ENCODE measurements at regions not wholly inside any gene's neighbourhood (a gene's known extent, or its start where the extent isn't known, plus 50 kb on each side); places are given as distances from the start of the nearest gene placed in this dataset.

DNA sequence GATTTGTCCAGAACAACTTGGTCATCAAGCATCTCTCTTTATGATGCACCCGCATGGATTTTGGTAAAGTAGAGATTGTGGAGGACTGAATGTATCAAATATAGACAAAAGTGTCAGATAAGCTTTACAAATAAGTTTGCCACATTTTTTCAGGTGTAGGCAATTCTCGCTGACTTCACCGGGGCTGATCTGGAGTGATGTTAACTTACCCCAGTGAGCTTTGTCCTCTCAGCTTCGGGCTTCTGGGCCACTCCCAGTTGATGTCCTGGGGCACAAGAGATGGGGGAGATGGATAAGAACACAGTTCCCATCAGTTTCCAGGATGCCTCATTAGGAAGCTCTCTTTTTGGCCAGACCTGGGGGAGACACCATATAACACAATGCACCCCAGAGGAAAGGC, 117.7 kb downstream of the ETS2 start:
- DNase-seq, result no peak

DNA sequence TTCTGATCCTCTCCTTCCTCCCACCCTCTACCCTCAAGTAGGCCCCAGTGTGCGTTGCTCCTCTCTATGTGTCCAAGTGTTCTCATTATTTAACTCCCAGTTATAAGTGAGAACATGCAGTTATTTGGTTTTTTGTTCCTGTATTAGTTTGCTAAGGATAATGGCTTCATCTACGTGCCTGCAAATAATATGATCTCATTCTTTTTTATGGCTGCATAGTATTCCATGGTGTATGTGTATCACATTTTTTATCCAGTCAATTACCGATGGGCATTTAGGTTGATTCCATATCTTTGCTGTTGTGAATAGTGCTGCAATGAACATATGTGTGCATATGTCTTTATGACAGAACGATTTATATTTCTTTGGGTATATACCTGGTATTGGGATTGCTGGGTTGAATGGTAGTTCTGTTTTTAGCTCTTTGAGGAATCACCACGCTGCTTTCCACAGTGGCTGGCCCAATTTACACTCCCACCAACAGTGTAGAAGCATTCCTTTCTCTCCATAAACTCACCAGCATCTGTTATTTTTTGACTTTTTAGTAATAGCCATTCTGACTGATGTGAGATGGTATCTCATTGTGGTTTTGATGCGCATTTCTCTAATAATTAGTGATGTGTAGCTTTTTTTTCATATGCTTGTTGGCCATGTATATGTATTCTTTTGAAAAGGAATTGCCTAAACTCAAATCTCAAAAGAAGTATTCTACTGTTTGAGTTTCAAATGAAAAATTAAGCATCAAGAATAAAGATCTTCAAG, 116.9 kb downstream of the ETS2 start:
- DNase-seq, result no peak

DNA sequence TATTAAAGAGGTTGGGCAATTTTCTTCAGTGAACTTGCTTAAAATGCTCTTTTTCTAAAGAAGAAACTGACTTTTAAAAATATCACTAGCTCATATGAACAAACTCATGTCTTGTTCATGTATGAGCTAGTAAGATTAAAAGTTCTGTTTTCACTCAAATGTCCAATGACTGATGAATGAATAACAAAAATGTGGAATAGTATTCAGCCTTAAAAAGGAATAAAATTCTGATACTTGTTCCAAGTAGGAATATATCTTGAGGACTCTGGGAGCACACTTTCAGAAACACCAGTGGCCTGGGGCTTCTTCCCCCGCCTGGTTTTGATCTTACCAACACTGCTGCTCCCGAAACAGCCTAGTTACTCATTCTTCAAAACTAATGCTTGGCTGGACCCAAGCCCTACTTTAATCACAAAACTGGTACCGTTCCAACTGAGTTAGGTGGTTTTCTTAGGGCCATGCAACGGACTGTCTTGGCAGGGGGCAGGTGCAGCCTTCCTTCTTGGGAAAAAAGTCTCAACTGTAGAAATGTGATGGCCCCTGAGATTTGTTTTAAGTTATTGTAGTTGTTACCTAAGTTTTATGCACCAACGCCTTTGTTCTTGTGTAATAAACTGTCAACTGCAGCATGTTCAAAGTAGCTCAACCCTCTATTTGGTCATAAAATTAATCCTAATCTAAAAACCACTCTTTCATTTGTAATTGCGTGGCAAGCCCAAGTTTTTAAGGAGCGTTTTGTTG, 116.0 kb downstream of the ETS2 start:
- no peak for DNase-seq

DNA sequence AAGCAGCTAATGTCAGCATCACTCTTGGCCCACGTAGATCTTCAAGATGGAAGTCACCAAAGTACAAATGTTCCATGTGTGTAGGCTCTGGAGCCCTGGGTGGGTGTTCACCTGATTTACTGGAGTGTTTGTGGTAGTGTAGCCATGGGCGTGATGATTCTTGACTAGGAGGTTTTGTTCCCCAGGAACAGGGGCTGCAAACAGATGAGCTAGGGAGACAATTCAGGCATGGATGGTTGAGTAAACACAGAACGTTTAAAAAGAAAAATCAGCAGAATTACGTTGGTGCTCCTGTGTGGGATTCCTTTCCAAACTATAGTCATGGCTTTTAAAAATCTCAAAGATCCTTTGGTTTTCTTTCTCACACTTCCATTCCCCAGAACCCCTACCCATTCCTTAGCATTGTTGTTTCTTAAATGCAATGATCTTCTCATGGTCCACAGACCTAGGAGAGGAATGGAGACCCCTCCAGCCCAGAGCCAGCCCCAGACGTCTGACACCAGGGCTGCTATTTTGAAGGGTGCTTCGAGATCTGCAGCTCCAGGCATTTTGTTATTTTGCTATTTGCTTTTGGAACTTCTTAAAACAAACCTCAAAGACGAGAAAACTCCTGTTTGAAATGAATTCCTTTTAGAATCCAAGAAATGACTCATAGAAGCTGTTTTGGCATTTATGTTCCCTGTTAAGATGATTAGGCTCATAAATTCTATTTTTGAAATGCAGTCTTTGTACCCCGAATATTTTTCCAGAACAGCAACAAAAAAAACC, 115.1 kb downstream of the ETS2 start:
- no peak for DNase-seq

DNA sequence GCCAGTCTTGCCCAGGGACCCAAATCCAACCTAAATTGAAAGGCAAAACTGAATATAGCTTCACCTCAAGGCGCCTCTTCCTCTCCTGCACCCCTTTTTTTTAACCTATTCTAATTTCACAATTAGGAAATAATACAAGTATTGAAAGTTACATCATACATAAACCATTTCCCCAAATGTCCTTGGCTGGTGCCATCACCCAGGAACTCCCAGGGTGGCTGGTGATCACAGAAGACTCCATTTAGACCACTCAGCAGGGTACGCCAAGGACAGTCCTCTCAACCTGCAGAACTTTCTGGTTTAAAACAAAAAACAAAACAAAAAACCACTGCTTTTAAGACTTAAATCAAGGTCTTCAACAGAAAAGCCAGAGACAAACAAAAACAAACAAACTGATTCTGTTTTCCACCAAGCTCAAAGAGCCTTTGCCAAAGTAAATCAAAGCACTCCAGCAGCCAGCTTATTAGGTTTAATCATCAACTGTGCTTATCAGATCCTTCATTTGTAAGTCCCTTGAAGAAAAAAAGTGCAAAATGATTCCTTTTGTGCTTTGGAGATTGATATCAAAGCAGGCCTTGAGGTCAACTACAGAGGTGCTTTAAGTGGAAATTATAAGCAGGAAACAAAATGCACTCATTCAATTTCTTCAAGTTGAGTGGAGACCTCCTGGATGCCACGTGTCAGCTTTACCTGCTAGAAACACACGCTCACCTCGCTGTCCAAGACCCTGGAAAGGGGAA, 113.0 kb downstream of the ETS2 start:
- no peak for DNase-seq

DNA sequence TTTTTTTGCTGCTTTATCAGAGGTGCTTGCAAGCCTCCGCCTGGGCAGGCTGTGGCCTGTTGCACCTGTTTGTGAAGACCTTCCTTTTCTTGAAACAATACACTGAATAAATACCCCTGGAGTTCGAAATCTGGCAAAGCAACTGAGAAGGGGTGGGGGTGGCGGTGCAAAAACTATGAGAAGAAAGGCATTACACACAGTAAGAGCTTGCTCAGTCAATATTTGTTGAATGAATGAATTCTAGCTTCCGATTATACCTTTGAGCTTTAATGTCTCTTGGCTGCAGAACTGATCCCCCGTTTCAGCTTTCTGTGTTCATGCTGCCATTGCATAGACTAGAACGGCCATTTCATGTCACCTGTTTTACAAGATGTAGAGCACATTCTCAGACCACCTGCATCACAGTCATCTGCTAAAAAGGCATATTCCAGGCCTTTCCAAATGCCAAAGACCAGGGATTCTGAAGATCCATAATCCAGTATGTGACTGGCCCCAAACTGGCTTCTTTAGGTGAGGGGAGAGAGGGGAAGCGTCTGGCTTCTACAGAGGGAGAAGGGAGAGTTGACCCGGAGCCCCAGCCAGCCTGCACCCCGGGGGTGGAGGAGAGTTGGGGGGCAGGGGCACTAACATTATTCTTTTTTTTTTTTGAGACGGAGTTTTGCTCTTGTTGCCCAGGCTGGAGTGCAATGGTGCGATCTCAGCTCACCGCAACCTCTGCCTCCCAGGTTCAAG, 111.5 kb downstream of the ETS2 start:
- DNase-seq, result no peak

DNA sequence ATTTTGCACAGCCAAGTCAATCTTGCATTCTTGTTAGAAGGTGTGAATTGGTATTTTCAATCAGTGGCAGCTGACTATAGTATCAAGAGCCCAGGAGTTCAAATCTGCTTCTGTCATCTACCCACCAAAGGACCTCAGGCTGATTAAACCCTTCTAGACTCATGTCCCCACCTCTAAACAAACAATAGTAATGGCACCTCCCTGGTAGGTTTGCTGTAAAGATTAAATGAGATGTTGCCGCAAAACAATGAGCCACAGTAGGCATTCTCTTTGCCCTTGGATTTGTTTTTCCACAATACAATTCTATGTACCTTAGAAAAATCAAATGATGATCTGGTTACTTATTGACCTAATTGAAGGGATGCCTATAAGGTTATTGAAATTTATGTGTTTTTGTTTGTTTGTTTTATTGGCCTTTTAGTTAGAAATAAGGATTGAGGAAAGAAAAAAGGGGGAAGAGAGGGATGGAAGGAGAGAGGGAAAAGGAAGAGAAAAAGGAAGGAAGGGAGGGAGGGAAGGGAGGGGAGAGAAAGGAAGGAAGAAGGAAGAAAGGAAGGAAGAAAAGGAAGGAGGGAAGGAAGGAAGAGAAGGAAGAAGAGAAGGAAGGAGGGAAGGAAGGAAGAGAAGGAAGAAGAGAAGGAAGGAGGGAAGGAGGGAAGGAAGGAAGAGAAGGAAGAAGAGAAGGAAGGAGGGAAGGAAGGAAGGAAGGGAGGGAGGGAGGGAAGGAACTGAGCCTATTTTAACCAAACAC, 110.7 kb downstream of the ETS2 start:
- no peak for DNase-seq

DNA sequence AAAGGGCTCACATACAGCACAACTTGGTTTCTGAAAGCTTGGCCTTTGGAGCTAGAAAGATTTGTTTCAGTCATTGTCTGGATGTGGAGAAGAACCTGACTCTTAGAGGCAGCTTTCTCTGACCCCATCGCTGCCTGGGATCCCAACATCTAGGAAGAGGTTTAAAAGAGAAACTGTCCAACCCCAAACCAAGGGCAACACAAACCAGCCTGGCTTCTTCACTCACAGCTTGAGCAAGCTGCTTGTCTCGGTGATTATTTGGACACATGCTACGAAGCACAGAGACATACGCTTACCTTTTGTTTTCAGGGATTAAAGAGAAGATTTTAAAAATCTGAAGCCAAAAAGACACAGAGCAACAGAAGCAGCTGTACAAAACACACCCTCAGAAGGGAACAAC, 109.8 kb downstream of the ETS2 start:
- DNase-seq, result no peak

DNA sequence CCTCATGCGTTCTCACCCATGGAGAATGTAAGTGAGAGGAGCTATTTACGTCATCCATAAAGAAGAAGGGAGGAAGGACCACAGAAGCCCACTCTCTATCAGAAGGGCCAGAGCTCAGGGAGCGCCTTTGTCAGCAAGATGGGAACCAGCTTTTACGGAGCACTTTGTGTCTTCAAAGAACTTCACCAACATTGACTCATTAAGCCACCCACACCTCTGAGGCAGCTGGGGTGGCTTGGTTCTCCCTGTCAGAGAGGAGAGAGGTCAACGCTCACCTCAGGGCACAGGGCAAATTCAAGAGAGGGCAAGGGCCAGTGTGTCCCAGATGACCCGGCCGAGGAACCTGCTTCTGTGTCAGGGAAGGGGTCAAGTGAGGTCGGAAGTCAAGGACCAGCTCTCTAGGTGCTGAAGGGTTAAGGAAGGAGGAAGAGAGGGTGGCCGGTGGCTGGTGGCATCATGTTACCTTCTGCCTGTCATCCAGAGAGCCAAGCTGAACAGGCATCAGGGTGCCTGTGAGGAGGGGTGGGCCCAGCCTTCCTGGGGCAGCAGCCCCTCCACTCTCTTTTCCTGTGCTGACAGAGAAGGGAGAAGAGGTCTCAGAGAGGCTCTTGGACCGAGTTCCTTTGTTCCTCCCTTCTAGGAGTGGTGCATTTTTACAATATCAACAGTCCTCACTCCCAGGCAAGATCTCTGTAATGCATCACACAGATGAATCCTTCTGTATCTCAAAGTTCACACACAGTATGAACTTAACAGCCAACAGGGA, 109.0 kb downstream of the ETS2 start:
- no peak for DNase-seq

DNA sequence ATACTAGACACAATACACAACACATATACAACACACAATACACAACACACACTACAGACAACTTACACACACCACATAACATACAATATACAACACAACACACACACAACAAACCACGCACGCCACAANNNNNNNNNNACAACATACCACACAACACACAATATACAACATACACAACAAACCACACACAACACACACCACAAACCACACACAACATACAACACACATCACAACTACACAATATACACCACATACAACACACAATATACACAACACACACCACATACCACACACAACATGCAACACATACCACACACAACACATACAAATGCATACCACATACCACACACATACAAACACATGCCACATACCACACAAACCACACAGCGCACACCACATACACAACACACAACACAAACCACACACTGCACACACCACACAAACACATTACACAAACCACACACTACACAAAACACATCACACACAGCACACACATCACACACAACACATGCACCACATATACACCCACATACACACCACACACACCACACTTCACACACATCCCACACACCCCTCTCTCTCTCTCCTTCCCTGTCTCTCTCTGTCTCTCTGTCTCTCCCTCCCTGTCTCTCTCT, 108.3 kb downstream of the ETS2 start:
- no peak for DNase-seq

DNA sequence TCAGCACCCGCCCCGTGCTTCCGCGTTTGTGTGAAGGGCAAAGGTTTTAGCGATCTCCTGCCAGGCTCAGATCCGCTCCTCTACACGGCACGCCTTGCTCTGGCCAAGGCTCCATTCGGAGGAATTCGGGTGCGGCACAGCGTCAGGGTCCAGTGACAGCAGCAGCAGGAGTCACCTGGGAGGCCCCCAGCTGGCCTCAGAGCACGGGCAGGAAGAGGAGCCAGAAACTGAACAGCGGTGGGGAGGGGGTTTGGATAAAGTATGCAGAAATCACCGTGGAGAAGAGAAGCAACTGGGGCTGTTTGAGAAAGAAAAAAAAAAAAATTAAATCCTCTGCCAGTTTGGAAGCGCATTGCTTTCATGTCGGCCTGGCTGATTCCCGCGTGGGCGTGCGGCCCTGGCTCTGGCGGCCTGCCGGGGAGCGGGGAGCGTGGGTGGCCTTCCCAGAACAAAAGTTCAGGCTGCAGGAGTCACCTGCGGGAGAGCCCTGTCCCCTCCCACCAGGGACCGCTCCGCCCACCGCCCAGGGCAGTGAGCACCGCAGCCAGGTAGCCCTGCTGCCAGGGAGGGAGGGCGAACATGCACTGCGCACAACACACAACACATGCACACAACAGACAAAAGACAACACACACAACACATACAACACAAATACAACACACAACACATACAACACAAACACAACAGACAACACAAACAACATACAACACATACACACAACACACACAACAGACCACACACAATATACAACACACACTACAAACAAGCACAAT, 107.6 kb downstream of the ETS2 start:
- DNase-seq, result no peak

DNA sequence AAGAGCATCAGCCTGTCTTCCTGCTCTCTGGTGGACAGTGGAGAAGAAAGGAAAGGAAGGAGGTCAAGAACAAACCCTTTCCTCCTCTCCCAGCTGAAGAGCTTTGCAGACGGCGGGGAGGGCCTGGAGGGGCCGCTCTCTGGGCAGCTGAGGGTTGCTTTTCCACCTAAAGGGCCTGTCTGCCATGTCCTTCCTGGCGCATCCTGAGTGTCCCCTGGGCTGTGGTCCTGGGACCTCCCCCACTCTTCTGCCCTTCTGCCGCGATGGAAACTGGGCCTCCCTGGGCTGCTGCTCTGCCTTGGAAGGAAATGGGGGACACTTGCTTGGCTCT, 107.0 kb downstream of the ETS2 start:
- DNase-seq, result no peak

DNA sequence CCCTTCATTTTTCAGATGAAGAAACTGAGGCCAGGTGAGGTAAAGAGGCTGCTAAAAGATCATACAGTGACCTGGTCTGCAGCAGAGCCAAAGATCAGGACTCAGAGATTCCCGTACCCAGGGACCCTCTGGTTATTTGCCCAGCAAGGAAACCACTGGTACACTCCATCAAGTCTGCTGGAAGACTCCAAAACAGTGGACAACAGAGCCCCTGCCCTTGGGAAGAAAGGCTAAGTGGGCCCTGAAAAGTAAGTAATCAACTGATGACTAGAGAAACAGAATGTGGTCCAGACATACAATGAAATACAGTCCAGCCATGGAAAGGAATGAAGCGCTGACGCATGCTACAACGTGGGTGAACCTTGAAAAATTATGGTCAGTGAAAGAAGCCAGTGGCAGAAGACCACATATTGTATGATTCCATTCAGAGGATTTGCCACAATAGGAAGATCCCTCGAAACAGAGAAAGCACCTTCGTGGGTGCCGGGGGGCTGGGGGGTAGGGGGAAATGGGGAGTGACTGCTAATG, 106.4 kb downstream of the ETS2 start:
- DNase-seq, result no peak

DNA sequence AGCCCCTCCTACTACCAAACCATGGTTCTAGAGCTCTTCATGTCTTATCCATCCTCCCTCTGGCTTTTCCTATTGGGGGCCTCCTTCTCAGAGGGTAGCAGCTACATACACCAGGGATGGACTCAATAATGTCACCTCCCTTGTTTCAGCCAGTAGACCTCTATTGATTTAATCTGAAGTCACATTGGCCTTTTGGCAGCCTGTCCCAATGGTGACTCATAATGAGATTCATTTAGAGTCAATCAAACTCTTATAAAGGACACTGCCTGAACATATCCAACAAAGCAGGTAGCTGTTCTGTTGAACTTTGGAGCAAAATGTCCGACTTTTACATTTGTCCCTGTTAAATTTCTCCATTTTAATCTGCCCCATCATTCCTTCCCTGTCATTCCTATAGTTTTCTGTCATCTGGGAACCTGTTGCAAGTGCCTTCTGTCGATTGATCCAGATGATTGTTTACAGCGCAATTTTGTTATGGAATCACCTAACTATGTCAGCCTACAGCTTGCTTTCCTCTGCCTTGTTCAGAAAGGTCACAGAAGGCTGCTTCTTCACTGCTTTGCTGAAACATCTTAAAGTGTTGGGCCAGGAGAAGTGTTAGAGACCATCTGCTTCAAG, 105.9 kb downstream of the ETS2 start:
- peak; percentile 49 for DNase-seq

DNA sequence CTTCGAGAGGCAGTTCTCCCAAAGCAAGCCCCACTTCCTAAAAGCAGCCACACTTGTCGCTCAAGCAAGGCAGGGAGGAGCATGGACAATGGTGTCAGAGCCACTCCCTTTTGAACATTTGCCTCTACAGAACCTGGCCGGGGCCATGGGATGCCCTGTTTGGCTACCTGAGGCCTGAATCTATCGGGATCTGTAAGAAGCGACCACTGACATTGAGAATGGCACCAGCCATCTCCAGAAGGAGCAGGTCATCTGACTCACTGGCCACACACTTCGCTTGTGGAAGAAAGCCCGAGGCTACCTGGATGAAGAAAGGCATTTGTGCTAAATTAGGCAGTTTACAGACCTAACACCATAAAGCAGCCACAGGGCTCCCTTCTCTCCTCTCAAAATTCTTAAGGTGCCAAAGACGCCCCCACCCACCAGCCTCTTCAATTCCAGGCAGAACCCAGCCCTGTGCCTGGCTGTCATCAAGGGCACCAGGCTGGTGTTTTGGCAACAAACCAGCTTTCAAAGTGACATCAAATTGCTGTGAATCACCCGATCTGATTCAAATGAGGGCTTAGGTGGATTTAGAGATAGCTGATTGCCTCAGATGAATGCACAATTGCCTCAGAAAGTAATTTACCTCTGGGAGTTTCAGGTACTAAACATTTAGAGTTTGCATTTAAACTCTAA, 104.8 kb downstream of the ETS2 start:
- peak; percentile 61 for DNase-seq

DNA sequence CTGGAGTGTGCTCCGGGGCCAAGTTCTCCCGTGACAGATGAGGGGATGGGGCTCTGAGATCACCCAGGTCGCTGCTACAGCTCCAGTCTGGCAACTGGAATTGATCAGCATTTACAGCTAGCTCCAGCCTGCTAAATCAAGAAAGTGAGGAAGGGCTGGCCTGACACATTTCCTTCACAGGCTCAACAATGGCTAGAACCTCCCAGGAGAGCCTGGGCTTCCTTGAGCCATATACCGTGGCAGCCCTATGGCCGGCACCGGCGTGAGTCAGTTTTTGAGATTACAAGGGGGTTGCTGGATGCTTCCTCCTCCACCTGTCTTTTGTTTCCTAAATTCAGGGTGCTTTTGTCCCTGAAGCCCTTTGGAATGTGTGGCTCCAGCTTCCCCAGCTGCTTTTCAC, 104.2 kb downstream of the ETS2 start:
- no peak for DNase-seq

DNA sequence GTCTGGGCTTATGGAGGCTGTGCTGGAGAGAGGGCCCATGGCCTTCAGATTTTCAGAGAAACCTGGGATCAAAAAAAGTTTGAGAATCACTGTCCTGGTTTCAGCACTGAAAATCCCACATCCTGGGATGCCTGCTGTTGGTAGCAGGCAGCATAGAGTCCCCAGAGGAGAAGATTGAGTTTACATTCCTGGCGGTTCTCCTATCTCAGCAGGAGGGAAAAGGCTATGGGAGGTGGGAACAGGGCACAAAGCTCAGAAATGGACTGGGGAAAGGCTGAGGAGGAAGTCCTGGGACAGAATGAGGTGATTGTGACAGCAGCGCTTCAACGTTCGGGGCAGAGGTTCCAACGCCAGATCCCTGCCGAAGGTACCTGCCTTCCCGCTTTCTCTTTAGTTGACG, 103.4 kb downstream of the ETS2 start:
- no peak for DNase-seq

DNA sequence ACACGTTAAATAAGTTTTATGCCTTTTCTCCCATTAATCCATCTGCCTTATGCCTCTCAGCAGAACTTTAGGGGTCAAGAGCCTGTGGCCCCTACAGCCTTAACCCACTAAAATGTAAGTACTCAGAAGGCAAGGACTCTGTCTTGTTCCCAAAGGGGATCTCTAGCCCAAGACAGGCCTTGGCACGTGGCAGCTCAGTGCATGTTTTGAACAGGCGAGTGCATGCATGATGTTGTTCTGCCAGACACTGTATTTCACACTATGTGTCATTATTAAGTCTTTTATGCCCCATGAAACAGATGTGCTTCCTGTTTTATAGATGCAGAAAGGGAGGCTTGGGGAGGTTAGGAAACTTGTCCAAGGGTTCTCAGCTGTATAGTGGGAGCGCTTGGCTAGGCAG, 102.8 kb downstream of the ETS2 start:
- DNase-seq, result no peak

Data from hematopoietic multipotent progenitor cell treated with erythropoietin and hydrocortisone succinate and interleukin-3 and kit ligand, for 6 days (in vitro differentiated cells).